HepG2 (cell line): ENCODE measurements at regions not wholly inside any gene's neighbourhood (a gene's known extent, or its start where the extent isn't known, plus 50 kb on each side); places are given as distances from the start of the nearest gene placed in this dataset.
A peak's percentile ranks its signal among the peaks of the same experiment; 100 is the strongest.

Experiments
- CREB1 ChIP-seq, 2 experiments: fragments of 450-650 bp in 1 of 2; IDR thresholded peaks; 2 replicates each; pipeline ENCODE4 v1.6.1; 2016 to 2017; ENCODE audit warnings: control low read depth in 1 of 2, mild to moderate bottlenecking in 1 of 2, missing compliant biosample characterization in 1 of 2, missing genetic modification characterization in 1 of 2
- GMEB2 ChIP-seq: IDR thresholded peaks from 2 replicates; pipeline ENCODE4 v1.6.1; 2016; ENCODE audit warnings: missing biosample characterization, missing genetic modification reagents, low read depth
- KDM6A ChIP-seq: IDR thresholded peaks from 2 replicates; pipeline ENCODE4 v1.6.1; 2016; ENCODE audit warnings: low read depth
- MNT ChIP-seq: fragments of 450-650 bp; IDR thresholded peaks from 2 replicates; pipeline ENCODE4 v1.6.1; 2016
- MXD3 ChIP-seq: IDR thresholded peaks from 2 replicates; pipeline ENCODE4 v1.6.1; 2016; ENCODE audit warnings: mild to moderate bottlenecking, missing biosample characterization, missing genetic modification reagents
- PATZ1 ChIP-seq: sonication (generic); formaldehyde crosslinking; IDR thresholded peaks from 2 replicates; pipeline ENCODE4 v1.4.0; 2020; ENCODE audit warnings: missing genetic modification reagents
- POLR2A ChIP-seq, 2 experiments: IDR thresholded peaks; 2 replicates each; pipeline ENCODE4 v1.6.1; 2011; ENCODE audit warnings: low read depth in 2 of 2, low read length in 2 of 2, mild to moderate bottlenecking in 1 of 2, moderate library complexity in 1 of 2; ENCODE audit not compliant: insufficient read depth in 1 of 2
- SAP130 ChIP-seq: IDR thresholded peaks from 2 replicates; pipeline ENCODE4 v1.6.1; 2016; ENCODE audit warnings: low read depth
- TAF1 ChIP-seq: sonication (generic); formaldehyde crosslinking; IDR thresholded peaks from 2 replicates; pipeline ENCODE4 v1.4.0; 2020; ENCODE audit warnings: missing genetic modification reagents
- TCF7L2 ChIP-seq: IDR thresholded peaks from 2 replicates; pipeline ENCODE4 v1.6.1; 2011; ENCODE audit warnings: mild to moderate bottlenecking, low read depth, low read length, moderate library complexity
- ZBTB26 ChIP-seq: IDR thresholded peaks from 2 replicates; pipeline ENCODE4 v1.6.1; 2016; ENCODE audit warnings: missing compliant biosample characterization, missing genetic modification reagents, borderline replicate concordance
- ZMYM3 ChIP-seq: sonication (generic); formaldehyde crosslinking; IDR thresholded peaks from 2 replicates; pipeline ENCODE4 v1.5.1; 2020; ENCODE audit warnings: mild to moderate bottlenecking, missing genetic modification reagents
- ZNF234 ChIP-seq: sonication (generic); formaldehyde crosslinking; conservative IDR thresholded peaks from 2 replicates; pipeline ENCODE4 v1.5.1; 2020; ENCODE audit warnings: mild to moderate bottlenecking, missing genetic modification reagents

- TF ChIP-seq PATZ1 (CRISPR knock-in tag) (peak; percentile 71), MXD3 (no peak), CREB1 (IDR thresholded peaks at IDR 0.05) (no peak), CREB1 (CRISPR knock-in tag; IDR thresholded peaks at IDR 0.05) (0 out of 2 replicates have a peak, but pooled peaks have one; percentile 44), MNT (no peak), SAP130 (CRISPR knock-in tag) (peak; percentile 18; the same call in 1 of the 2 replicates), GMEB2 (no peak), ZMYM3 (CRISPR knock-in tag) (no peak), TCF7L2 (no peak), TAF1 (CRISPR knock-in tag) (no peak), KDM6A (CRISPR knock-in tag) (0 out of 2 replicates have a peak, but pooled peaks have one; percentile 30), ZNF234 (CRISPR knock-in tag) (no peak), POLR2A (IDR thresholded peaks at IDR 0.05; ENCODE audit: insufficient read depth in 1 of 2, low read depth in 2 of 2, low read length in 2 of 2) (no peak), ZBTB26 (no peak)
Measured at GRCh38 chr12:125981610-125982253, 916.5 kb downstream of the AACS start (continued).
